Fibroblast of lung (primary cell): ENCODE measurements at regions not wholly inside any gene's neighbourhood (a gene's known extent, or its start where the extent isn't known, plus 50 kb on each side); places are given as distances from the start of the nearest gene placed in this dataset.
A peak's percentile ranks its signal among the peaks of the same experiment; 100 is the strongest.

Experiments
- DNase-seq, 2 donors: peaks; one replicate each; pipeline versions ENCODE4 v3.0.0 to v3.0.0-alpha.2; 2010; ENCODE audit warnings: low read depth in 2 of 2
- H2AFZ ChIP-seq: 2 replicates; pipeline ENCODE4 v1.5.1; 2012; ENCODE audit warnings: low read length, control low read depth, inconsistent platforms
- H3K27ac ChIP-seq: 2 replicates; pipeline ENCODE4 v1.5.1; 2011; ENCODE audit warnings: low read length, control low read depth; ENCODE audit not compliant: insufficient read depth
- H3K27me3 ChIP-seq: 2 replicates; pipeline ENCODE4 v1.5.1; 2011; ENCODE audit warnings: mild to moderate bottlenecking, low read length; ENCODE audit not compliant: control insufficient read depth, insufficient read depth
- H3K36me3 ChIP-seq: 2 replicates; pipeline ENCODE4 v1.5.1; 2011; ENCODE audit warnings: low read length; ENCODE audit not compliant: control insufficient read depth, insufficient read depth
- H3K4me1 ChIP-seq: 2 replicates; pipeline ENCODE4 v1.5.1; 2011; ENCODE audit warnings: low read length; ENCODE audit not compliant: control insufficient read depth, insufficient read depth; ENCODE audit errors: extremely low read depth
- H3K4me2 ChIP-seq: 2 replicates; pipeline ENCODE4 v1.5.1; 2011; ENCODE audit warnings: low read length, control low read depth; ENCODE audit not compliant: insufficient read depth; ENCODE audit errors: extremely low read depth
- H3K4me3 ChIP-seq, 4 experiments: fragments of 200-600 bp in 1 of 4; sonication (generic) in 1 of 4; replicated peaks in 1 of 4; 2 replicates each; pipeline ENCODE4 v1.5.1; 2011 to 2016; ENCODE audit warnings: low read length in 4 of 4, low read depth in 3 of 4, mild to moderate bottlenecking in 3 of 4, control low read depth in 2 of 4, inconsistent platforms in 1 of 4, mixed read lengths in 1 of 4; ENCODE audit not compliant: insufficient read depth in 1 of 4; ENCODE audit errors: control extremely low read depth in 1 of 4
- H3K79me2 ChIP-seq: 2 replicates; pipeline ENCODE4 v1.5.1; 2012; ENCODE audit warnings: mild to moderate bottlenecking, low read length, inconsistent platforms; ENCODE audit not compliant: control insufficient read depth, insufficient read depth
- H3K9ac ChIP-seq: 2 replicates; pipeline ENCODE4 v1.5.1; 2011; ENCODE audit warnings: mild to moderate bottlenecking, low read length, control low read depth; ENCODE audit not compliant: insufficient read depth
- H3K9me3 ChIP-seq: 2 replicates; pipeline ENCODE4 v1.5.1; 2012; ENCODE audit warnings: low read depth, low read length; ENCODE audit not compliant: control insufficient read depth, insufficient read depth
- H4K20me1 ChIP-seq: 2 replicates; pipeline ENCODE4 v1.5.1; 2011; ENCODE audit warnings: low read length; ENCODE audit not compliant: control insufficient read depth, insufficient read depth; ENCODE audit errors: extremely low read depth
- EZH2 ChIP-seq: IDR thresholded peaks from 2 replicates; pipeline ENCODE4 v1.5.1; 2012; ENCODE audit warnings: low read length, control low read depth, mild to moderate bottlenecking; ENCODE audit errors: missing control alignments
- TF ChIP-seq, protein P1 (sequence below), 2 donors: IDR thresholded peaks in 1 of 2; conservative IDR thresholded peaks in 1 of 2; 1 replicate in 1 of 2; 2 replicates in 1 of 2; pipeline ENCODE4 v1.5.1; 2011 to 2012; ENCODE audit warnings: low read length in 2 of 2, control low read depth in 1 of 2, inconsistent platforms in 1 of 2, low read depth in 1 of 2, mild to moderate bottlenecking in 1 of 2

GRCh38 chr5:173765029-173765644 lies 123.0 kb upstream of the CPEB4 start:
- H3K27me3 ChIP-seq, result peaks cover 14% of the 10 kb centered on the region
- no peaks in the 10 kb centered on the region for H4K20me1 ChIP-seq
- H3K4me2 ChIP-seq, result no peak overlapping the region
- peaks cover 5% of the 10 kb centered on the region for H3K4me1 ChIP-seq
- H3K9me3 ChIP-seq, result no peaks in the 10 kb centered on the region
- no peaks in the 10 kb centered on the region for H3K79me2 ChIP-seq
- no peak overlapping the region for H2AFZ ChIP-seq
- TF ChIP-seq, protein P1, sequence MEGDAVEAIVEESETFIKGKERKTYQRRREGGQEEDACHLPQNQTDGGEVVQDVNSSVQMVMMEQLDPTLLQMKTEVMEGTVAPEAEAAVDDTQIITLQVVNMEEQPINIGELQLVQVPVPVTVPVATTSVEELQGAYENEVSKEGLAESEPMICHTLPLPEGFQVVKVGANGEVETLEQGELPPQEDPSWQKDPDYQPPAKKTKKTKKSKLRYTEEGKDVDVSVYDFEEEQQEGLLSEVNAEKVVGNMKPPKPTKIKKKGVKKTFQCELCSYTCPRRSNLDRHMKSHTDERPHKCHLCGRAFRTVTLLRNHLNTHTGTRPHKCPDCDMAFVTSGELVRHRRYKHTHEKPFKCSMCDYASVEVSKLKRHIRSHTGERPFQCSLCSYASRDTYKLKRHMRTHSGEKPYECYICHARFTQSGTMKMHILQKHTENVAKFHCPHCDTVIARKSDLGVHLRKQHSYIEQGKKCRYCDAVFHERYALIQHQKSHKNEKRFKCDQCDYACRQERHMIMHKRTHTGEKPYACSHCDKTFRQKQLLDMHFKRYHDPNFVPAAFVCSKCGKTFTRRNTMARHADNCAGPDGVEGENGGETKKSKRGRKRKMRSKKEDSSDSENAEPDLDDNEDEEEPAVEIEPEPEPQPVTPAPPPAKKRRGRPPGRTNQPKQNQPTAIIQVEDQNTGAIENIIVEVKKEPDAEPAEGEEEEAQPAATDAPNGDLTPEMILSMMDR (conservative IDR thresholded peaks at IDR 0.05 in 1 of 2, IDR thresholded peaks at IDR 0.05 in 1 of 2; ENCODE audit: low read depth in 1 of 2, low read length in 2 of 2), result no peak
- no peak for TF ChIP-seq EZH2
- H3K27ac ChIP-seq, result no peak overlapping the region
- no peaks in the 10 kb centered on the region for H3K36me3 ChIP-seq
- peak in 1 of 2 donors; percentile 5 for DNase-seq
- H3K4me3 ChIP-seq, result no peak overlapping the region
- H3K9ac ChIP-seq, result no peak overlapping the region

DNA sequence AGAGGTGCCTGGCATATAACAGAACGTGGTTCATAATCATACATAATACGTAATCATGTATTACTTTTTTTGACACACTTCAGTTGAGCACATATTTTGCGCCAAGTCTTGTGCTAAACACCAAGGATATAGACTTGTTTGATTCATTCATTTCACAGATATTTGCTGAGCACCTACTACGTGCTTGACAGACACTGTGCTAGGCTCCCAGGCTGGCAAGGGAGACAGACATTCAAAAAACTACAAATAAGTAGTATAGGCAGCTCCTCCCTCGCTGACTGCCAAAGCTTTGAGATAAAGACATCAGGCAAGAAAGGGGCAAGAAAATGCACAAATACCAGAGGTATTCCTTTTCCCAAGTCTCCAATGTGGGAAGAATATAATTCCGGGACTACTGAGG lies 122.5 kb upstream of the CPEB4 start:
- no peak overlapping the region for H3K4me2 ChIP-seq
- H3K79me2 ChIP-seq, result no peaks in the 10 kb centered on the region
- H3K9me3 ChIP-seq, result no peaks in the 10 kb centered on the region
- no peak overlapping the region for H2AFZ ChIP-seq
- TF ChIP-seq, protein P1 (conservative IDR thresholded peaks at IDR 0.05 in 1 of 2, IDR thresholded peaks at IDR 0.05 in 1 of 2; ENCODE audit: low read depth in 1 of 2, low read length in 2 of 2), result no peak
- no peak for TF ChIP-seq EZH2
- peaks cover 5% of the 10 kb centered on the region for H3K4me1 ChIP-seq
- no peak overlapping the region for H3K9ac ChIP-seq
- no peak overlapping the region for H3K27ac ChIP-seq
- no peaks in the 10 kb centered on the region for H4K20me1 ChIP-seq
- DNase-seq, result no peak
- H3K36me3 ChIP-seq, result no peaks in the 10 kb centered on the region
- peaks cover 14% of the 10 kb centered on the region for H3K27me3 ChIP-seq
- H3K4me3 ChIP-seq, result no peak overlapping the region

- H3K27me3 ChIP-seq, result peaks cover 7% of the 10 kb centered on the region
- no peaks in the 10 kb centered on the region for H3K36me3 ChIP-seq
- no peak overlapping the region for H3K9ac ChIP-seq
- H3K4me3 ChIP-seq, result no peak overlapping the region
- no peak overlapping the region for H3K4me2 ChIP-seq
- no peak for TF ChIP-seq EZH2
- TF ChIP-seq, protein P1 (conservative IDR thresholded peaks at IDR 0.05 in 1 of 2, IDR thresholded peaks at IDR 0.05 in 1 of 2; ENCODE audit: low read depth in 1 of 2, low read length in 2 of 2), result no peak
- H2AFZ ChIP-seq, result no peak overlapping the region
- H3K79me2 ChIP-seq, result no peaks in the 10 kb centered on the region
- H4K20me1 ChIP-seq, result no peaks in the 10 kb centered on the region
- H3K9me3 ChIP-seq, result no peaks in the 10 kb centered on the region
- H3K4me1 ChIP-seq, result peaks cover 5% of the 10 kb centered on the region
- DNase-seq, result peak in 1 of 2 donors; percentile 11
- H3K27ac ChIP-seq, result no peak overlapping the region
These were observed 120.4 kb upstream of the CPEB4 start for GRCh38 chr5:173767574-173768266.
